GM23338 (cell line): ENCODE measurements at regions not wholly inside any gene's neighbourhood (a gene's known extent, or its start where the extent isn't known, plus 50 kb on each side); places are given as distances from the start of the nearest gene placed in this dataset.
"Not testable (repeated sequence)": the region's sequence is repeated elsewhere in the genome, so short reads cannot be mapped to it uniquely, and the experiment has no call there.

Experiments
- ATAC-seq: fragments of 200-7000 bp; cut with Tn5 transposase; 3 replicates; pipeline ENCODE4 v1.9.1; 2020
- DNase-seq: peaks from one replicate; pipeline ENCODE4 v3.0.0-alpha.2; 2015; ENCODE audit warnings: low spot score
- H2AFZ ChIP-seq: fragments of 200-600 bp; sonication (generic); 2 replicates; pipeline ENCODE4 v1.8.0; 2016; ENCODE audit warnings: antibody characterized with exemption, mild to moderate bottlenecking, moderate library complexity
- H3F3A ChIP-seq: fragments of 200-600 bp; sonication (generic); replicated peaks from 2 replicates; pipeline ENCODE4 v1.8.0; 2017; ENCODE audit warnings: antibody characterized with exemption, mixed run types, low read depth
- H3K27ac ChIP-seq: fragments of 200-600 bp; sonication (generic); 2 replicates; pipeline ENCODE4 v1.6.1; 2016; ENCODE audit warnings: low read depth
- H3K27me3 ChIP-seq: fragments of 200-600 bp; sonication (generic); 2 replicates; pipeline ENCODE4 v1.8.0; 2016; ENCODE audit warnings: mild to moderate bottlenecking, mixed run types, moderate library complexity; ENCODE audit not compliant: insufficient read depth
- H3K36me3 ChIP-seq: fragments of 200-600 bp; sonication (generic); 2 replicates; pipeline ENCODE4 v1.8.0; 2016; ENCODE audit warnings: mild to moderate bottlenecking; ENCODE audit not compliant: insufficient read depth
- H3K4me1 ChIP-seq: fragments of 200-600 bp; sonication (generic); 2 replicates; pipeline ENCODE4 v1.8.0; 2016; ENCODE audit warnings: mild to moderate bottlenecking, moderate library complexity; ENCODE audit not compliant: insufficient read depth
- H3K4me2 ChIP-seq: fragments of 200-600 bp; sonication (generic); 2 replicates; pipeline ENCODE4 v1.7.1; 2017; ENCODE audit warnings: mixed run types
- H3K4me3 ChIP-seq: fragments of 200-600 bp; sonication (generic); 2 replicates; pipeline ENCODE4 v1.6.1; 2016; ENCODE audit warnings: mixed run types
- H3K79me2 ChIP-seq: fragments of 200-600 bp; sonication (generic); replicated peaks from 2 replicates; pipeline ENCODE4 v1.8.0; 2017; ENCODE audit warnings: mild to moderate bottlenecking; ENCODE audit not compliant: insufficient read depth
- H3K9me2 ChIP-seq: fragments of 200-600 bp; sonication (generic); 2 replicates; pipeline ENCODE4 v1.8.0; 2017; ENCODE audit not compliant: insufficient read depth
- H4K20me1 ChIP-seq: fragments of 200-600 bp; sonication (generic); replicated peaks from 2 replicates; pipeline ENCODE4 v1.8.0; 2017; ENCODE audit warnings: mild to moderate bottlenecking; ENCODE audit not compliant: insufficient read depth
- H3K27ac Mint-ChIP-seq: 2 replicates; pipeline ENCODE4 v1.8.0; 2020; ENCODE audit warnings: inconsistent platforms, mild to moderate bottlenecking, moderate library complexity, mixed read lengths
- H3K27me3 Mint-ChIP-seq: 3 replicates; pipeline ENCODE4 v1.8.0; 2022; ENCODE audit warnings: low read depth, mild to moderate bottlenecking, moderate library complexity, mixed read lengths, inconsistent platforms; ENCODE audit not compliant: insufficient read depth, poor library complexity
- H3K36me3 Mint-ChIP-seq: 3 replicates; pipeline ENCODE4 v1.8.0; 2021; ENCODE audit warnings: low read depth, mild to moderate bottlenecking, inconsistent platforms, moderate library complexity, mixed read lengths
- H3K4me1 Mint-ChIP-seq: 3 replicates; pipeline ENCODE4 v1.8.0; 2020; ENCODE audit warnings: mild to moderate bottlenecking, inconsistent platforms, mixed read lengths
- H3K4me3 Mint-ChIP-seq: 3 replicates; pipeline ENCODE4 v1.8.0; 2021; ENCODE audit warnings: moderate library complexity, mild to moderate bottlenecking, inconsistent platforms, mixed read lengths
- H3K9me3 Mint-ChIP-seq: 3 replicates; pipeline ENCODE4 v1.8.0; 2020; ENCODE audit warnings: moderate library complexity, mild to moderate bottlenecking, inconsistent platforms, mixed read lengths
- CREB1 ChIP-seq: fragments of 250-450 bp; sonication (Bioruptor Pico); IDR thresholded peaks from 2 replicates; pipeline ENCODE4 v1.5.0; 2020; ENCODE audit warnings: low read depth, mild to moderate bottlenecking, moderate library complexity
- JUNB ChIP-seq: IDR thresholded peaks from one replicate; pipeline ENCODE4 v1.6.1; 2016; ENCODE audit warnings: antibody characterized with exemption; ENCODE audit not compliant: unreplicated experiment
- POLR2AphosphoS5 ChIP-seq: IDR thresholded peaks from 2 replicates; pipeline ENCODE4 v1.6.1; 2016; ENCODE audit warnings: antibody characterized with exemption, low read depth
- STAT1 ChIP-seq: IDR thresholded peaks from one replicate; pipeline ENCODE4 v1.6.1; 2016; ENCODE audit warnings: antibody characterized with exemption; ENCODE audit not compliant: unreplicated experiment
- TF ChIP-seq, protein P1 (sequence below): IDR thresholded peaks from one replicate; pipeline ENCODE4 v1.6.1; 2018; ENCODE audit warnings: antibody characterized with exemption; ENCODE audit not compliant: unreplicated experiment
- TF ChIP-seq, protein P2 (sequence below): IDR thresholded peaks from 2 replicates; pipeline ENCODE4 v1.6.1; 2016; ENCODE audit warnings: antibody characterized with exemption
- TF ChIP-seq, protein P3 (sequence below): fragments of 250-450 bp; sonication (Bioruptor Pico); IDR thresholded peaks from 2 replicates; pipeline ENCODE4 v1.5.0; 2020; ENCODE audit warnings: mild to moderate bottlenecking, moderate library complexity

DNA sequence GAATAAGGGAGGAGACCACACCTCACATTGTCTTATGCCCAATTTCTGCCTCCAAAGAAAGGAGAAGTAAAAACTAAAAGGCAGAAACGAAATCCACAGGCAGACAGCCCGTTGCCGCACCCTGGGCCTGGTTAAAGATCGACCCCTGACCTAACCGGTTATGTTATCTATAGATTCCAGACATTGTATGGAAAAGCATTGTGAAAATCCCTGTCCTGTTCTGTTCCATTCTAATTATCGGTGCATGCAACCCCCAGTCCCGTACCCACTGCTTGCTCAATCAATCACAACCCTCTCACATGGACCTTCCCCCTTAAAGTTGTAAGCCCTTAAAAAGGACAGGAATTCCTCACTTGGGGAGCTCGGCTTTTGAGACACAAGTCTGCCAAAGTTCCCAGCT, 117.1 kb upstream of the PPM1J start:
- not testable (repeated sequence) for ATAC-seq, H2AFZ ChIP-seq

DNA sequence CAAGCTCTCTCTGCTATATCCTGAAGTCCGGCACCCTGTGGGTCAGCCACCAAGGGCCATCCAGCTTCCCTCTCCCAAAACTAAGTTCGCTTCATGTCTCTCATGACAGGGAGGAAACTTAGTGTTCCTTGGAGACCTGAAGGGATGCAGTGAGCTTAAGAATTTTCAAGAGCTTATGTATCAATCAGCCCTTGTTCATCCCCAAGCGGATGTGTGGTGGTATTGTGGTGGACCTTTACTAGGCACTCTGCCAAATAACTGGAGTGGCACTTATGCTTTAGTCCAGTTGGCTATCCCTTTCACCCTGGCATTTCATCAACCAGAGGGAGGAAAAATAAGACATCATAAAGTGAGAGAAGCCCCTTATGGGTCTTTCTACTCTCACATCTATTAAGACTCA, 114.6 kb upstream of the PPM1J start:
- H3K36me3 ChIP-seq, H3K9me2 ChIP-seq, H3K4me2 ChIP-seq, H2AFZ ChIP-seq, H3K27ac Mint-ChIP-seq, H3K27me3 Mint-ChIP-seq, H3K4me3 Mint-ChIP-seq, H3F3A ChIP-seq, H3K27ac ChIP-seq, H3K79me2 ChIP-seq, H3K27me3 ChIP-seq, ATAC-seq, H3K4me3 ChIP-seq, H4K20me1 ChIP-seq, DNase-seq: not testable (repeated sequence)
- peaks cover 35% of the 10 kb centered on the region for H3K4me1 ChIP-seq
- peaks cover 19% of the 10 kb centered on the region for H3K9me3 Mint-ChIP-seq
- H3K4me1 Mint-ChIP-seq = peaks cover 38% of the 10 kb centered on the region
- H3K36me3 Mint-ChIP-seq = peaks cover 19% of the 10 kb centered on the region

More for the DNA sequence above, 117.1 kb upstream of the PPM1J start:
- H3K4me1 ChIP-seq = peaks cover 12% of the 10 kb centered on the region
- not testable (repeated sequence) for H3K27me3 Mint-ChIP-seq, H3K4me3 Mint-ChIP-seq, H3K9me2 ChIP-seq, H3K4me2 ChIP-seq, H3K4me3 ChIP-seq, H3K36me3 Mint-ChIP-seq, H3K27ac ChIP-seq, DNase-seq, H3K27me3 ChIP-seq, H3K36me3 ChIP-seq, H4K20me1 ChIP-seq, H3F3A ChIP-seq, H3K79me2 ChIP-seq, H3K9me3 Mint-ChIP-seq, H3K27ac Mint-ChIP-seq
- H3K4me1 Mint-ChIP-seq = peaks cover 13% of the 10 kb centered on the region

DNA sequence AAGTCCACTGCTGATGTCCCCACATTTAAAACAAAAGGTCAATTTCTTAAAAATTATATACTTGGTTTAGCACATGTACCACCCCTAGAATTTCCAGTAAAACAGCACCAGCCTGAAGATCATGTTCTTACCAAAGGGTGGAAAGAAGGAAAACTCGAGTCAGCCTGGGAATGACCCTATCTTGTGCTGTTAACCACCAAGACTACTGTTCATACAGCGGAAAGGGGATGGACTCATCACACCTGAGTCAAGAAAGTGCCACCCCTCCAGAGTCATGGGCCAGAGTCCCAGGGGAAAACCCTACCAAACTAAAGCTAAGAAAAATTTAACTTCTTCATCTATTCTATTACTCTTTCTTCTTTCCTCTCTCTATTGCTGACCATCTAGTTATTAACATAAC, 113.6 kb upstream of the PPM1J start:
- Mint-ChIP-seq H3K27ac (no peak overlapping the region), H3K27me3 (peaks cover 12% of the 10 kb centered on the region), H3K4me3 (no peak overlapping the region), H3K36me3 (peaks cover 29% of the 10 kb centered on the region), H3K4me1 (peaks cover 47% of the 10 kb centered on the region), H3K9me3 (peaks cover 28% of the 10 kb centered on the region)
- Histone ChIP-seq H3K9me2 (peaks cover 7% of the 10 kb centered on the region), H3K36me3 (0 out of 2 replicates have a peak, but pooled peaks cover under 1% of the 10 kb centered on the region), H2AFZ (no peak overlapping the region), H3F3A (peaks cover 7% of the 10 kb centered on the region; the same call in 1 of the 2 replicates), H3K4me3 (no peak overlapping the region), H3K27me3 (no peaks in the 10 kb centered on the region), H3K4me2 (no peak overlapping the region), H3K79me2 (peaks cover 15% of the 10 kb centered on the region), H3K4me1 (peaks cover 36% of the 10 kb centered on the region), H3K27ac (no peak overlapping the region), H4K20me1 (no peaks in the 10 kb centered on the region)
- ATAC-seq (no peak), DNase-seq (no peak)
- TF ChIP-seq, protein P1, sequence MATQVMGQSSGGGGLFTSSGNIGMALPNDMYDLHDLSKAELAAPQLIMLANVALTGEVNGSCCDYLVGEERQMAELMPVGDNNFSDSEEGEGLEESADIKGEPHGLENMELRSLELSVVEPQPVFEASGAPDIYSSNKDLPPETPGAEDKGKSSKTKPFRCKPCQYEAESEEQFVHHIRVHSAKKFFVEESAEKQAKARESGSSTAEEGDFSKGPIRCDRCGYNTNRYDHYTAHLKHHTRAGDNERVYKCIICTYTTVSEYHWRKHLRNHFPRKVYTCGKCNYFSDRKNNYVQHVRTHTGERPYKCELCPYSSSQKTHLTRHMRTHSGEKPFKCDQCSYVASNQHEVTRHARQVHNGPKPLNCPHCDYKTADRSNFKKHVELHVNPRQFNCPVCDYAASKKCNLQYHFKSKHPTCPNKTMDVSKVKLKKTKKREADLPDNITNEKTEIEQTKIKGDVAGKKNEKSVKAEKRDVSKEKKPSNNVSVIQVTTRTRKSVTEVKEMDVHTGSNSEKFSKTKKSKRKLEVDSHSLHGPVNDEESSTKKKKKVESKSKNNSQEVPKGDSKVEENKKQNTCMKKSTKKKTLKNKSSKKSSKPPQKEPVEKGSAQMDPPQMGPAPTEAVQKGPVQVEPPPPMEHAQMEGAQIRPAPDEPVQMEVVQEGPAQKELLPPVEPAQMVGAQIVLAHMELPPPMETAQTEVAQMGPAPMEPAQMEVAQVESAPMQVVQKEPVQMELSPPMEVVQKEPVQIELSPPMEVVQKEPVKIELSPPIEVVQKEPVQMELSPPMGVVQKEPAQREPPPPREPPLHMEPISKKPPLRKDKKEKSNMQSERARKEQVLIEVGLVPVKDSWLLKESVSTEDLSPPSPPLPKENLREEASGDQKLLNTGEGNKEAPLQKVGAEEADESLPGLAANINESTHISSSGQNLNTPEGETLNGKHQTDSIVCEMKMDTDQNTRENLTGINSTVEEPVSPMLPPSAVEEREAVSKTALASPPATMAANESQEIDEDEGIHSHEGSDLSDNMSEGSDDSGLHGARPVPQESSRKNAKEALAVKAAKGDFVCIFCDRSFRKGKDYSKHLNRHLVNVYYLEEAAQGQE = no peak
- TF ChIP-seq POLR2AphosphoS5 (no peak), STAT1 (no peak), JUNB (no peak), CREB1 (no peak)
- TF ChIP-seq, protein P2, sequence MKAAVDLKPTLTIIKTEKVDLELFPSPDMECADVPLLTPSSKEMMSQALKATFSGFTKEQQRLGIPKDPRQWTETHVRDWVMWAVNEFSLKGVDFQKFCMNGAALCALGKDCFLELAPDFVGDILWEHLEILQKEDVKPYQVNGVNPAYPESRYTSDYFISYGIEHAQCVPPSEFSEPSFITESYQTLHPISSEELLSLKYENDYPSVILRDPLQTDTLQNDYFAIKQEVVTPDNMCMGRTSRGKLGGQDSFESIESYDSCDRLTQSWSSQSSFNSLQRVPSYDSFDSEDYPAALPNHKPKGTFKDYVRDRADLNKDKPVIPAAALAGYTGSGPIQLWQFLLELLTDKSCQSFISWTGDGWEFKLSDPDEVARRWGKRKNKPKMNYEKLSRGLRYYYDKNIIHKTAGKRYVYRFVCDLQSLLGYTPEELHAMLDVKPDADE = no peak
- TF ChIP-seq, protein P3, sequence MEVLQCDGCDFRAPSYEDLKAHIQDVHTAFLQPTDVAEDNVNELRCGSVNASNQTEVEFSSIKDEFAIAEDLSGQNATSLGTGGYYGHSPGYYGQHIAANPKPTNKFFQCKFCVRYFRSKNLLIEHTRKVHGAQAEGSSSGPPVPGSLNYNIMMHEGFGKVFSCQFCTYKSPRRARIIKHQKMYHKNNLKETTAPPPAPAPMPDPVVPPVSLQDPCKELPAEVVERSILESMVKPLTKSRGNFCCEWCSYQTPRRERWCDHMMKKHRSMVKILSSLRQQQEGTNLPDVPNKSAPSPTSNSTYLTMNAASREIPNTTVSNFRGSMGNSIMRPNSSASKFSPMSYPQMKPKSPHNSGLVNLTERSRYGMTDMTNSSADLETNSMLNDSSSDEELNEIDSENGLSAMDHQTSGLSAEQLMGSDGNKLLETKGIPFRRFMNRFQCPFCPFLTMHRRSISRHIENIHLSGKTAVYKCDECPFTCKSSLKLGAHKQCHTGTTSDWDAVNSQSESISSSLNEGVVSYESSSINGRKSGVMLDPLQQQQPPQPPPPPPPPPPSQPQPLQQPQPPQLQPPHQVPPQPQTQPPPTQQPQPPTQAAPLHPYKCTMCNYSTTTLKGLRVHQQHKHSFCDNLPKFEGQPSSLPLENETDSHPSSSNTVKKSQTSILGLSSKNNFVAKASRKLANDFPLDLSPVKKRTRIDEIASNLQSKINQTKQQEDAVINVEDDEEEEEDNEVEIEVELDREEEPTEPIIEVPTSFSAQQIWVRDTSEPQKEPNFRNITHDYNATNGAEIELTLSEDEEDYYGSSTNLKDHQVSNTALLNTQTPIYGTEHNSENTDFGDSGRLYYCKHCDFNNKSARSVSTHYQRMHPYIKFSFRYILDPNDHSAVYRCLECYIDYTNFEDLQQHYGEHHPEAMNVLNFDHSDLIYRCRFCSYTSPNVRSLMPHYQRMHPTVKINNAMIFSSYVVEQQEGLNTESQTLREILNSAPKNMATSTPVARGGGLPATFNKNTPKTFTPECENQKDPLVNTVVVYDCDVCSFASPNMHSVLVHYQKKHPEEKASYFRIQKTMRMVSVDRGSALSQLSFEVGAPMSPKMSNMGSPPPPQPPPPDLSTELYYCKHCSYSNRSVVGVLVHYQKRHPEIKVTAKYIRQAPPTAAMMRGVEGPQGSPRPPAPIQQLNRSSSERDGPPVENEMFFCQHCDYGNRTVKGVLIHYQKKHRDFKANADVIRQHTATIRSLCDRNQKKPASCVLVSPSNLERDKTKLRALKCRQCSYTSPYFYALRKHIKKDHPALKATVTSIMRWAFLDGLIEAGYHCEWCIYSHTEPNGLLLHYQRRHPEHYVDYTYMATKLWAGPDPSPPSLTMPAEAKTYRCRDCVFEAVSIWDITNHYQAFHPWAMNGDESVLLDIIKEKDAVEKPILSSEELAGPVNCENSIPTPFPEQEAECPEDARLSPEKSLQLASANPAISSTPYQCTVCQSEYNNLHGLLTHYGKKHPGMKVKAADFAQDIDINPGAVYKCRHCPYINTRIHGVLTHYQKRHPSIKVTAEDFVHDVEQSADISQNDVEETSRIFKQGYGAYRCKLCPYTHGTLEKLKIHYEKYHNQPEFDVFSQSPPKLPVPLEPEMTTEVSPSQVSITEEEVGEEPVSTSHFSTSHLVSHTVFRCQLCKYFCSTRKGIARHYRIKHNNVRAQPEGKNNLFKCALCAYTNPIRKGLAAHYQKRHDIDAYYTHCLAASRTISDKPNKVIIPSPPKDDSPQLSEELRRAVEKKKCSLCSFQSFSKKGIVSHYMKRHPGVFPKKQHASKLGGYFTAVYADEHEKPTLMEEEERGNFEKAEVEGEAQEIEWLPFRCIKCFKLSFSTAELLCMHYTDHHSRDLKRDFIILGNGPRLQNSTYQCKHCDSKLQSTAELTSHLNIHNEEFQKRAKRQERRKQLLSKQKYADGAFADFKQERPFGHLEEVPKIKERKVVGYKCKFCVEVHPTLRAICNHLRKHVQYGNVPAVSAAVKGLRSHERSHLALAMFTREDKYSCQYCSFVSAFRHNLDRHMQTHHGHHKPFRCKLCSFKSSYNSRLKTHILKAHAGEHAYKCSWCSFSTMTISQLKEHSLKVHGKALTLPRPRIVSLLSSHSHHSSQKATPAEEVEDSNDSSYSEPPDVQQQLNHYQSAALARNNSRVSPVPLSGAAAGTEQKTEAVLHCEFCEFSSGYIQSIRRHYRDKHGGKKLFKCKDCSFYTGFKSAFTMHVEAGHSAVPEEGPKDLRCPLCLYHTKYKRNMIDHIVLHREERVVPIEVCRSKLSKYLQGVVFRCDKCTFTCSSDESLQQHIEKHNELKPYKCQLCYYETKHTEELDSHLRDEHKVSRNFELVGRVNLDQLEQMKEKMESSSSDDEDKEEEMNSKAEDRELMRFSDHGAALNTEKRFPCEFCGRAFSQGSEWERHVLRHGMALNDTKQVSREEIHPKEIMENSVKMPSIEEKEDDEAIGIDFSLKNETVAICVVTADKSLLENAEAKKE (CRISPR knock-in tag) = no peak
